Suppressor macrophage treated with lipopolysaccharide for 4 hours (primary cell): ENCODE measurements at regions not wholly inside any gene's neighbourhood (a gene's known extent, or its start where the extent isn't known, plus 50 kb on each side); places are given as distances from the start of the nearest gene placed in this dataset.
"Not testable (repeated sequence)": the region's sequence is repeated elsewhere in the genome, so short reads cannot be mapped to it uniquely, and the experiment has no call there.

Experiments
- DNase-seq: peaks from one replicate; pipeline ENCODE4 v3.0.0-alpha.2; 2020

GRCh38 chr7:142523821-142524460 is 225.3 kb upstream of the PRSS1 start:
- DNase-seq: no peak

- no peak for DNase-seq
Observed at GRCh38 chr7:142522735-142523134, 226.5 kb upstream of the PRSS1 start.

- peak; percentile 21 for DNase-seq
Observed at GRCh38 chr7:142520885-142521284, 228.4 kb upstream of the PRSS1 start.

- not testable (repeated sequence) for DNase-seq
Observed at GRCh38 chr7:142520455-142520854, 228.8 kb upstream of the PRSS1 start.

GRCh38 chr7:142519079-142520078 is 229.9 kb upstream of the PRSS1 start:
- DNase-seq: no peak

GRCh38 chr7:142516038-142516501 is 233.2 kb upstream of the PRSS1 start:
- DNase-seq: peak; percentile 71

GRCh38 chr7:142514716-142515115 is 234.6 kb upstream of the PRSS1 start:
- not testable (repeated sequence) for DNase-seq

GRCh38 chr7:142513178-142513955 is 235.9 kb upstream of the PRSS1 start:
- no peak for DNase-seq

GRCh38 chr7:142511801-142512200 is 237.5 kb upstream of the PRSS1 start:
- no peak for DNase-seq

- DNase-seq: no peak
Observed at GRCh38 chr7:142511374-142511773, 237.9 kb upstream of the PRSS1 start.

GRCh38 chr7:142509235-142509634 is 240.0 kb upstream of the PRSS1 start:
- DNase-seq: not testable (repeated sequence)

- no peak for DNase-seq
Observed at GRCh38 chr7:142508251-142508650, 241.0 kb upstream of the PRSS1 start.

- DNase-seq: no peak
Observed at GRCh38 chr7:142507799-142508198, 241.5 kb upstream of the PRSS1 start.

GRCh38 chr7:142507066-142507465 is 242.2 kb upstream of the PRSS1 start:
- not testable (repeated sequence) for DNase-seq

- DNase-seq: no peak
Observed at GRCh38 chr7:142506601-142507000, 242.7 kb upstream of the PRSS1 start.

- not testable (repeated sequence) for DNase-seq
Observed at GRCh38 chr7:142503949-142504348, 245.3 kb upstream of the PRSS1 start.

GRCh38 chr7:142503036-142503435 is 245.2 kb upstream of the PRSS58 start:
- DNase-seq: no peak

- DNase-seq: no peak
Observed at GRCh38 chr7:142501434-142501833, 243.6 kb upstream of the PRSS58 start.

- DNase-seq: no peak
Observed at GRCh38 chr7:142500366-142500765, 242.5 kb upstream of the PRSS58 start.

- no peak for DNase-seq
Observed at GRCh38 chr7:142499635-142500034, 241.8 kb upstream of the PRSS58 start.

- DNase-seq: no peak
Observed at GRCh38 chr7:142498364-142498763, 240.5 kb upstream of the PRSS58 start.

- DNase-seq: peak; percentile 46
Observed at GRCh38 chr7:142496545-142496991, 238.7 kb upstream of the PRSS58 start.

GRCh38 chr7:142495879-142496278 is 238.0 kb upstream of the PRSS58 start:
- not testable (repeated sequence) for DNase-seq
